HEK293 (cell line): ENCODE measurements at regions not wholly inside any gene's neighbourhood (a gene's known extent, or its start where the extent isn't known, plus 50 kb on each side); places are given as distances from the start of the nearest gene placed in this dataset.

Experiments
- ATF2 ChIP-seq: fragments of 450-650 bp; formaldehyde crosslinking; IDR thresholded peaks from 2 replicates; pipeline ENCODE4 v1.5.1; 2016; ENCODE audit warnings: missing biosample characterization, missing genetic modification characterization, low read depth
- ZNF146 ChIP-seq: fragments of 450-650 bp; formaldehyde crosslinking; IDR thresholded peaks from 2 replicates; pipeline ENCODE4 v1.5.1; 2016; ENCODE audit warnings: missing biosample characterization, missing genetic modification characterization

DNA sequence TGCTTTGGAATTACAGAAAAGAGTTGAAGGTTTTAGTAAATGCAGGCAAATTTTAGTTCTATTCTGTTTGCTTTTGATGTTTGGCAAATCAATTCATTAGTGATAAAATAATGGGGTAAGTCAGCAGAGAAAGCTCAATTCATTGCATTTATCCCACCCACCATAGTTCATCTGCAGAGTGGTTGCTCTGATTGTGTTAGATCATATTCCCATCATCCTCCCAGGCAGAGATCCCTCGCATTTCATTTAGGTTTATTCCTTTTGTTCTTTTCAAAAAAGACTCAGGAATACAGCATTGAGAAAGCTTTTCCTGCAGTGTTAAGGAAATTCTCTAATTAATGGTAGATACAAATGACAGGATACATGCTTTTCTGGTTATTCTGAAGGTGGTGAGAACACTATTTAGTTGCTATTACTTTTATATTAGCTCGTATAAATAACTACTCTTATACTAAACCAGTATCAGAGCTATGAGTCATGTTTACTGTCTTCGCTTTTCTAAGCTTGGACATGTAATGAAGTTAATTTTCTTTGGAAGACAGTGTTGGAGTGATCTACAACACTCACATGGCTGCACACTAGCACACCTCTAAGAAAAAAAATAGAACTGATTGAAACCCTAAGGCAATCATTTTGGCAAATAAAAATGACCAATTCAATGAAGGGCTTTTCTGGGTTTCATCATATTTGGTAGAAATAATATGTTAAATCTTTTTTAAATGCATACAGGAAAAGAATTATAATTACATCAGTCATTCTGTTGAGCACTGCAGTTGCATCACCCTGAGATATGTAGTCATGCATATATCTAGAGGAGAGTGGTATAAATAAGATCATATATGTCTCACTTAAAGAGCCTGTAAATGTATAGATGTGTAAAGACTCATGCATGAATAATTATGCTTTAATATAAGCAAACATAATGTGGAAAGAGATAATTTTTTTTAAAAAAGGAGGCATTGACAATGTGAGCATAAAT is 351.6 kb downstream of the PCDH7 start:
- TF ChIP-seq ATF2 (tag by site-specific recombination) = no peak
- no peak for TF ChIP-seq ZNF146
